K562 (cell line): ENCODE measurements at regions not wholly inside any gene's neighbourhood (a gene's known extent, or its start where the extent isn't known, plus 50 kb on each side); places are given as distances from the start of the nearest gene placed in this dataset.

ENCODE experiments used
- ATAC-seq: fragments of 200-7000 bp; cut with Tn5 transposase; 3 replicates; pipeline ENCODE4 v1.9.1; 2020; ENCODE audit warnings: moderate library complexity
- BruUV-seq: library from RNA; stranded (reverse); fragments of 400-500 nt; replicated peaks from 2 replicates; lab custom pipeline; 2021; lab: Mats Ljungman, UMichigan
- CTCF ChIA-PET: fragments of 300-600 bp; formaldehyde crosslinking; extraction: SDS; loops from one replicate; lab custom pipeline; 2021; ENCODE audit warnings: low intra/inter-chr PET ratio; lab: Yijun Ruan, JAX
- POLR2A ChIA-PET: fragments of 300-600, 350-650 bp; sonication (Branson Sonifier 250); formaldehyde crosslinking; extraction: SDS; loops from one replicate; lab custom pipeline; 2021; ENCODE audit warnings: antibody characterized with exemption, inconsistent platforms; lab: Yijun Ruan, JAX
- DNase-seq, 4 experiments: peaks; one replicate each; pipeline versions ENCODE4 v3.0.0 to v3.0.0-alpha.2; 2011 to 2018; ENCODE audit warnings: low spot score in 3 of 4, mixed read lengths in 3 of 4; ENCODE audit errors: extremely low read depth in 1 of 4
- FAIRE-seq: peaks from 2 replicates; lab custom pipeline; 2011; peaks lifted over from hg19 to GRCh38; lab: Jason Lieb, UNC
- H2AFZ ChIP-seq: 2 replicates; pipeline ENCODE4 v1.6.0; 2011; ENCODE audit warnings: low read depth, low read length, control low read depth, inconsistent platforms
- H3K27ac ChIP-seq: fragments of 200-600 bp; 3 replicates; pipeline ENCODE4 v1.8.0; 2011; ENCODE audit warnings: low read depth, mild to moderate bottlenecking, control low read depth, inconsistent platforms, low read length, moderate library complexity, mixed read lengths; ENCODE audit errors: extremely low read depth
- H3K27me3 ChIP-seq, 2 experiments: fragments of 300-600 bp in 1 of 2; 2 replicates in 1 of 2; 3 replicates in 1 of 2; pipeline versions ENCODE4 v1.6.0 to v1.8.0; 2011; ENCODE audit warnings: inconsistent platforms in 2 of 2, low read length in 2 of 2, mild to moderate bottlenecking in 1 of 2, mixed read lengths in 1 of 2, moderate library complexity in 1 of 2; ENCODE audit not compliant: control insufficient read depth in 2 of 2, insufficient read depth in 2 of 2
- H3K36me3 ChIP-seq: fragments of 300-600 bp; 3 replicates; pipeline ENCODE4 v1.8.0; 2011; ENCODE audit warnings: mild to moderate bottlenecking, low read length, inconsistent platforms; ENCODE audit not compliant: control insufficient read depth, insufficient read depth
- H3K4me1 ChIP-seq, 2 experiments: fragments of 200-600 bp in 1 of 2; replicated peaks in 1 of 2; 2 replicates in 1 of 2; 3 replicates in 1 of 2; pipeline versions ENCODE4 v1.5.1 to v1.8.0; 2011; ENCODE audit warnings: inconsistent platforms in 2 of 2, low read length in 2 of 2, mild to moderate bottlenecking in 1 of 2, mixed read lengths in 1 of 2, moderate library complexity in 1 of 2; ENCODE audit not compliant: control insufficient read depth in 2 of 2, insufficient read depth in 2 of 2
- H3K4me2 ChIP-seq: 2 replicates; pipeline ENCODE4 v1.6.1; 2011; ENCODE audit warnings: low read length, control low read depth, inconsistent platforms, mixed read lengths; ENCODE audit not compliant: insufficient read depth
- H3K4me3 ChIP-seq: fragments of 200-600 bp; sonication (generic), shearing (Covaris generic); 2 replicates; pipeline ENCODE4 v1.5.1; 2016; ENCODE audit warnings: control low read depth, inconsistent platforms
- H3K79me2 ChIP-seq: fragments of 200-600 bp; 3 replicates; pipeline ENCODE4 v1.8.0; 2011; ENCODE audit warnings: low read length, inconsistent platforms; ENCODE audit not compliant: control insufficient read depth, insufficient read depth
- H3K9ac ChIP-seq, 2 experiments: 2 replicates each; pipeline versions ENCODE4 v1.6.0 to v1.6.1; 2011; ENCODE audit warnings: low read depth in 2 of 2, low read length in 2 of 2, control low read depth in 1 of 2, inconsistent platforms in 1 of 2, mild to moderate bottlenecking in 1 of 2, mixed read lengths in 1 of 2; ENCODE audit not compliant: insufficient read depth in 1 of 2
- H3K9me1 ChIP-seq: one replicate; pipeline ENCODE4 v1.6.0; 2011; ENCODE audit warnings: inconsistent platforms, mild to moderate bottlenecking, low read length, moderate library complexity; ENCODE audit not compliant: control insufficient read depth, insufficient read depth
- H3K9me3 ChIP-seq: replicated peaks from 2 replicates; pipeline ENCODE4 v1.5.1; 2011; ENCODE audit warnings: low read depth, low read length, inconsistent platforms; ENCODE audit not compliant: control insufficient read depth, insufficient read depth
- H4K20me1 ChIP-seq: replicated peaks from 2 replicates; pipeline ENCODE4 v1.6.1; 2011; ENCODE audit warnings: low read length, inconsistent platforms, mixed read lengths; ENCODE audit not compliant: control insufficient read depth, insufficient read depth
- HNRNPK ChIP-seq: fragments of 200-400 bp; formaldehyde crosslinking; IDR thresholded peaks from one replicate; pipeline ENCODE4 v1.6.1; 2018; ENCODE audit warnings: mild to moderate bottlenecking, low read depth, low read length; ENCODE audit not compliant: poor library complexity, severe bottlenecking
- NCOA1 ChIP-seq: fragments of 450-650 bp; IDR thresholded peaks from 2 replicates; pipeline ENCODE4 v1.6.1; 2016; ENCODE audit warnings: low read depth
- PCBP1 ChIP-seq: fragments of 200-400 bp; formaldehyde crosslinking; IDR thresholded peaks from 2 replicates; pipeline ENCODE4 v1.6.1; 2018; ENCODE audit warnings: mild to moderate bottlenecking, low read depth, low read length; ENCODE audit not compliant: poor library complexity, severe bottlenecking
- in situ Hi-C: fragments of 300-500 bp; cut with MboI; formaldehyde crosslinking; loops from 4 replicates; pipeline ENCODE4 v1.15.0; 2018; ENCODE audit warnings: inconsistent platforms, mixed read lengths
- intact Hi-C: fragments of 100-400 bp; cut with micrococcal nuclease; formaldehyde crosslinking; loops from 2 replicates; pipeline ENCODE4 v1.14.2; 2022
- TF ChIP-seq, protein P1 (sequence below), 2 experiments: IDR thresholded peaks in 1 of 2; conservative IDR thresholded peaks in 1 of 2; 2 replicates each; pipeline ENCODE4 v1.6.1; 2016; ENCODE audit warnings: low read depth in 2 of 2, mild to moderate bottlenecking in 1 of 2, missing compliant biosample characterization in 1 of 2, missing genetic modification characterization in 1 of 2, moderate library complexity in 1 of 2
- TF ChIP-seq, protein P2 (sequence below): IDR thresholded peaks from 2 replicates; pipeline ENCODE4 v1.6.1; 2016; ENCODE audit warnings: missing genetic modification characterization, missing compliant biosample characterization

DNA sequence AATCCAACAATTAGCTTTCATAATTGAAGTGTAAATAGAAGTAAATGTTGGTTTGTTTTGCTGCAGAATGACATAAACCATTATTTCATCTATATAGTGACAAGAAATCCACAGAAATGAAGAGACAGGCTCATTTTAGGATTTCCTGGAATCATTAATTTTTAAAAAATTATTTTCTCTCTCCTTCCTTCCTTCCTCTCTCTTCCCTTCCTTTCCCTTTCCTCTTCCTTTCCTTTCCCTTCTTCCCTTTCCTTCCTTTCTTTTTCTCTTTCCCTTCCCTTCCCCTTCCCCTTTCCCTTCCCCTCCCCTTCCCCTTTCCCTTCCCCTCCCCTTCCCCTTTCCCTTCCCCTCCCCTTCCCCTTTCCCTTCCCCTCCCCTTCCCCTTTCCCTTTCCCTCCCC, 51.2 kb upstream of the KMT2C start:
- no peak for FAIRE-seq
- Histone ChIP-seq H2AFZ (no peak overlapping the region), H3K4me3 (no peak overlapping the region), H3K9me1 (no peaks in the 10 kb centered on the region), H3K79me2 (no peaks in the 10 kb centered on the region)
- in situ Hi-C loops = no loop called here
- no peak for TF ChIP-seq NCOA1
- TF ChIP-seq, protein P1, sequence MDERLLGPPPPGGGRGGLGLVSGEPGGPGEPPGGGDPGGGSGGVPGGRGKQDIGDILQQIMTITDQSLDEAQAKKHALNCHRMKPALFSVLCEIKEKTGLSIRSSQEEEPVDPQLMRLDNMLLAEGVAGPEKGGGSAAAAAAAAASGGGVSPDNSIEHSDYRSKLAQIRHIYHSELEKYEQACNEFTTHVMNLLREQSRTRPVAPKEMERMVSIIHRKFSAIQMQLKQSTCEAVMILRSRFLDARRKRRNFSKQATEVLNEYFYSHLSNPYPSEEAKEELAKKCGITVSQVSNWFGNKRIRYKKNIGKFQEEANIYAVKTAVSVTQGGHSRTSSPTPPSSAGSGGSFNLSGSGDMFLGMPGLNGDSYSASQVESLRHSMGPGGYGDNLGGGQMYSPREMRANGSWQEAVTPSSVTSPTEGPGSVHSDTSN (CRISPR knock-in tag; IDR thresholded peaks at IDR 0.05; ENCODE audit: low read depth) = no peak
- TF ChIP-seq, protein P1 (tag; conservative IDR thresholded peaks at IDR 0.05; ENCODE audit: low read depth) = no peak
- TF ChIP-seq PCBP1 = peak; percentile 57
- TF ChIP-seq, protein P2, sequence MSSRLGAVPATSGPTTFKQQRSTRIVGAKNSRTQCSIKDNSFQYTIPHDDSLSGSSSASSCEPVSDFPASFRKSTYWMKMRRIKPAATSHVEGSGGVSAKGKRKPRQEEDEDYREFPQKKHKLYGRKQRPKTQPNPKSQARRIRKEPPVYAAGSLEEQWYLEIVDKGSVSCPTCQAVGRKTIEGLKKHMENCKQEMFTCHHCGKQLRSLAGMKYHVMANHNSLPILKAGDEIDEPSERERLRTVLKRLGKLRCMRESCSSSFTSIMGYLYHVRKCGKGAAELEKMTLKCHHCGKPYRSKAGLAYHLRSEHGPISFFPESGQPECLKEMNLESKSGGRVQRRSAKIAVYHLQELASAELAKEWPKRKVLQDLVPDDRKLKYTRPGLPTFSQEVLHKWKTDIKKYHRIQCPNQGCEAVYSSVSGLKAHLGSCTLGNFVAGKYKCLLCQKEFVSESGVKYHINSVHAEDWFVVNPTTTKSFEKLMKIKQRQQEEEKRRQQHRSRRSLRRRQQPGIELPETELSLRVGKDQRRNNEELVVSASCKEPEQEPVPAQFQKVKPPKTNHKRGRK (tag) = peak; percentile 54; the same call in 1 of the 2 replicates
- TF ChIP-seq HNRNPK = peak; percentile 76
- TF ChIP-seq, all 486 proteins: peak for 3
- Histone ChIP-seq H3K27me3 (peaks cover 0 to 6% of the 10 kb centered on the region in 2 experiments; a peak in 1 of 5 replicates), H3K9me3 (no peaks in the 10 kb centered on the region), H3K9ac (no peak overlapping the region), H3K4me1 (no peaks in the 10 kb centered on the region), H3K27ac (no peak overlapping the region), H3K4me2 (no peak overlapping the region), H4K20me1 (no peaks in the 10 kb centered on the region), H3K36me3 (no peaks in the 10 kb centered on the region)
- DNase-seq = no peak
- intact Hi-C loops = no loop called here
- no peak for ATAC-seq
- ChIA-PET CTCF (no interaction called here), POLR2A (no interaction called here)
- no TSS peak for BruUV-seq
